HCT116 (cell line): ENCODE measurements at regions not wholly inside any gene's neighbourhood (a gene's known extent, or its start where the extent isn't known, plus 50 kb on each side); places are given as distances from the start of the nearest gene placed in this dataset.

ENCODE experiments used
- ATAC-seq: fragments of 200-7000 bp; cut with Tn5 transposase; 2 replicates; pipeline ENCODE4 v1.9.1; 2020; ENCODE audit warnings: mild to moderate bottlenecking, moderate library complexity
- BruUV-seq: library from RNA; stranded (reverse); fragments of 400-500 nt; replicated peaks from 2 replicates; lab custom pipeline; 2021; lab: Mats Ljungman, UMichigan
- CTCF ChIA-PET: fragments of 300-600 bp; sonication (Branson Sonifier 250); formaldehyde crosslinking; loops from one replicate; lab custom pipeline; 2021; ENCODE audit warnings: antibody characterized with exemption; lab: Charles Lee
- POLR2A ChIA-PET: fragments of 300-600, 350-600 bp; sonication (Branson Sonifier 250); formaldehyde crosslinking; loops from one replicate; lab custom pipeline; 2021; ENCODE audit warnings: antibody characterized with exemption; lab: Charles Lee
- RAD21 ChIA-PET, 2 experiments: fragments of 300-600 bp; sonication (Branson Sonifier 250); formaldehyde crosslinking; loops; one replicate each; lab custom pipeline; 2023; ENCODE audit warnings: low total read pairs in 2 of 2; ENCODE audit not compliant: uncharacterized antibody in 2 of 2, unreplicated experiment in 2 of 2, low non-redundant PET in 1 of 2; lab: Charles Lee
- DNase-seq: peaks from one replicate; pipeline ENCODE4 v3.0.0-alpha.2; 2010; ENCODE audit warnings: low read depth, low spot score
- H2AFZ ChIP-seq: fragments of 200-600 bp; shearing (Covaris generic), sonication (generic); 2 replicates; pipeline ENCODE4 v1.6.1; 2017; ENCODE audit warnings: low read depth, mixed run types, mixed read lengths, antibody characterized with exemption, low read length; ENCODE audit not compliant: poor library complexity, severe bottlenecking
- H3K27ac ChIP-seq: 2 replicates; pipeline ENCODE4 v1.5.1; 2012; ENCODE audit warnings: low read depth, low read length
- H3K27me3 ChIP-seq: fragments of 200-600 bp; sonication (generic); 2 replicates; pipeline ENCODE4 v1.6.1; 2016; ENCODE audit warnings: mixed run types, low read length, mixed read lengths; ENCODE audit not compliant: insufficient read depth
- H3K36me3 ChIP-seq, 2 experiments: fragments of 200-500 bp in 1 of 2; fragments of 200-600 bp in 1 of 2; sonication (Bioruptor generic) in 1 of 2; sonication (generic) in 1 of 2; 2 replicates each; pipeline versions ENCODE4 v1.5.1 to v1.6.1; 2014 to 2016; ENCODE audit warnings: low read length in 2 of 2, inconsistent platforms in 1 of 2, mixed read lengths in 1 of 2, mixed run types in 1 of 2; ENCODE audit not compliant: insufficient read depth in 2 of 2, control insufficient read depth in 1 of 2
- H3K4me1 ChIP-seq, 2 experiments: fragments of 200-600 bp in 1 of 2; sonication (generic) in 1 of 2; 2 replicates each; pipeline versions ENCODE4 v1.5.1 to v1.6.1; 2012 to 2017; ENCODE audit warnings: low read length in 2 of 2, inconsistent platforms in 1 of 2, mild to moderate bottlenecking in 1 of 2, mixed read lengths in 1 of 2, mixed run types in 1 of 2, moderate library complexity in 1 of 2; ENCODE audit not compliant: insufficient read depth in 2 of 2, control insufficient read depth in 1 of 2
- H3K4me2 ChIP-seq: fragments of 200-600 bp; sonication (generic); 2 replicates; pipeline ENCODE4 v1.6.1; 2017; ENCODE audit warnings: mixed run types, low read length, mixed read lengths
- H3K4me3 ChIP-seq, 2 experiments: fragments of 200-600 bp in 1 of 2; sonication (generic) in 1 of 2; replicated peaks in 1 of 2; 2 replicates each; pipeline ENCODE4 v1.5.1; 2011 to 2016; ENCODE audit warnings: low read length in 2 of 2, control low read depth in 1 of 2, low read depth in 1 of 2, mild to moderate bottlenecking in 1 of 2, mixed read lengths in 1 of 2, mixed run types in 1 of 2
- H3K79me2 ChIP-seq: fragments of 200-600 bp; sonication (generic); 2 replicates; pipeline ENCODE4 v1.6.1; 2017; ENCODE audit warnings: mild to moderate bottlenecking, mixed run types, low read length, moderate library complexity, mixed read lengths; ENCODE audit not compliant: insufficient read depth
- H3K9ac ChIP-seq: fragments of 200-600 bp; sonication (generic); 2 replicates; pipeline ENCODE4 v1.6.1; 2016; ENCODE audit warnings: low read length, mixed read lengths
- H3K9me2 ChIP-seq: fragments of 200-600 bp; sonication (generic), shearing (Covaris generic); 2 replicates; pipeline ENCODE4 v1.6.1; 2017; ENCODE audit warnings: mixed run types, mild to moderate bottlenecking, moderate library complexity; ENCODE audit not compliant: insufficient read depth
- H3K9me3 ChIP-seq, 2 experiments: fragments of 200-500 bp in 1 of 2; fragments of 200-600 bp in 1 of 2; sonication (Bioruptor generic) in 1 of 2; sonication (generic) in 1 of 2; 2 replicates each; pipeline ENCODE4 v1.6.1; 2014 to 2017; ENCODE audit warnings: low read length in 2 of 2, mixed read lengths in 2 of 2, inconsistent platforms in 1 of 2, low read depth in 1 of 2, mild to moderate bottlenecking in 1 of 2, mixed run types in 1 of 2, moderate library complexity in 1 of 2; ENCODE audit not compliant: control insufficient read depth in 1 of 2, insufficient read depth in 1 of 2
- H4K20me1 ChIP-seq: fragments of 200-600 bp; sonication (generic), shearing (Covaris generic); 2 replicates; pipeline ENCODE4 v1.6.1; 2017; ENCODE audit warnings: mixed run types, mild to moderate bottlenecking, moderate library complexity; ENCODE audit not compliant: insufficient read depth
- EZH2 ChIP-seq: fragments of 200-600 bp; sonication (generic); IDR thresholded peaks from 2 replicates; pipeline ENCODE4 v1.6.1; 2017; ENCODE audit warnings: antibody characterized with exemption, mixed run types
- POLR2AphosphoS5 ChIP-seq: IDR thresholded peaks from 2 replicates; pipeline ENCODE4 v1.6.1; 2011; ENCODE audit warnings: mild to moderate bottlenecking, low read depth, low read length, moderate library complexity
- YY1 ChIP-seq: IDR thresholded peaks from 2 replicates; pipeline ENCODE4 v1.6.1; 2011; ENCODE audit warnings: low read length, low read depth, moderate library complexity, mild to moderate bottlenecking; ENCODE audit not compliant: insufficient replicate concordance; ENCODE audit errors: extremely low read depth
- ZFX ChIP-seq: fragments of 450-650 bp; IDR thresholded peaks from 2 replicates; pipeline ENCODE4 v1.6.1; 2017
- intact Hi-C: fragments of 100-400 bp; cut with micrococcal nuclease; formaldehyde crosslinking; loops from 2 replicates; pipeline ENCODE4 v1.10.0; 2022
- TF ChIP-seq, protein P1 (sequence below): IDR thresholded peaks from 2 replicates; pipeline ENCODE4 v1.6.1; 2012
- TF ChIP-seq, protein P2 (sequence below): IDR thresholded peaks from 2 replicates; pipeline ENCODE4 v1.6.1; 2011; ENCODE audit warnings: mild to moderate bottlenecking, low read length, moderate library complexity; ENCODE audit not compliant: insufficient replicate concordance; ENCODE audit errors: extremely low read depth

DNA sequence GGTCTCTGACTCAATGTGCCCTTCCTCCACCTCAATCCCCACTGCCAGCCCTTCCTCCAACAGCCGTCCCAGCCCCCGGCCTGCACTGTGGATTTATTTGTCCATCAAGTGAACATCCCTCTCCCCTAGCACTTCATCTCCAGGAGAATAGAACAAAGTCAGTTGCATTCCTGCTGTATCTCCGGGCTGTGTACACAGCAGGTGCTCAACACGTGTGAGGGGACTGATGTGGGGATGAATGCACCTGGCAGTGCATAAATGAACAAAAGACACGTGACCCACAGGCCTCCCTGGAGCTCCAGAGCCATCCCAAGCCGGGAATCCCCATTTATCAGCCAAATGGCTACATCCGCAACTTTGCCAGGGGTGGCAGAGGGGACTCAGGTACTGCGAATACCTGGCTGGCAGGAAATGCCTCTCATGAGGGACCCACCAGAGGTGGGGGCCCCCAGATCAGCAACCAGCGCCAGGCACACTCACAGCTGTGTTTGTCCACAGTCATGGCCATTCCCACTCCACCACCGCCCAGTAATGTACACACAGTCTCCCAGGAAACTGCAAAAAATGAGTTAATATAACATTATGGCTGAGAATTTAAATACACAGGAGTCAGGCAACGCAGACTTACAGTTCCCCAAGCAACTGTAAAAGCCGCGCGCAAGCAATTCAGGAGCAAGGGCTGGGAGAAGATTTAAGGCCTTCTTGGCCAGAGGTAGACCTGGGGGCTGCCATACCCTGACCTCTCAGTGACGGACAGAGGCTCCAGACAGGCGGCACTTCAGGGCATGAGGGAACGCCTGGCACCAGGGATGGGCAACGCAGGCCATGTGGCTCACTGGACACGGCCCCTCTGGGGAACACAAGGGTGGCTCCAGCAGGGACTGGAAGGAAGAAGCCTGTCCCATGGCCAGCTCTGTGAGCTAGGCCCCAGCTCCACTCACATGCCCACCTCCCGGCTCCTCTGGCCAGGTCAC, 50.3 kb upstream of the TCF20 start:
- ATAC-seq = no peak
- Histone ChIP-seq H4K20me1 (no peaks in the 10 kb centered on the region), H3K4me3 (no peak overlapping the region), H3K9me2 (no peaks in the 10 kb centered on the region), H3K9me3 (no peaks in the 10 kb centered on the region), H3K79me2 (no peaks in the 10 kb centered on the region), H3K27me3 (no peaks in the 10 kb centered on the region), H3K4me2 (no peak overlapping the region), H3K4me1 (peaks cover 29 to 38% of the 10 kb centered on the region in 2 experiments), H3K9ac (no peak overlapping the region), H3K27ac (no peak overlapping the region), H2AFZ (no peak overlapping the region), H3K36me3 (no peaks in the 10 kb centered on the region)
- TF ChIP-seq ZFX = no peak
- TF ChIP-seq, protein P1, sequence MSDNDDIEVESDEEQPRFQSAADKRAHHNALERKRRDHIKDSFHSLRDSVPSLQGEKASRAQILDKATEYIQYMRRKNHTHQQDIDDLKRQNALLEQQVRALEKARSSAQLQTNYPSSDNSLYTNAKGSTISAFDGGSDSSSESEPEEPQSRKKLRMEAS = no peak
- TF ChIP-seq, protein P2, sequence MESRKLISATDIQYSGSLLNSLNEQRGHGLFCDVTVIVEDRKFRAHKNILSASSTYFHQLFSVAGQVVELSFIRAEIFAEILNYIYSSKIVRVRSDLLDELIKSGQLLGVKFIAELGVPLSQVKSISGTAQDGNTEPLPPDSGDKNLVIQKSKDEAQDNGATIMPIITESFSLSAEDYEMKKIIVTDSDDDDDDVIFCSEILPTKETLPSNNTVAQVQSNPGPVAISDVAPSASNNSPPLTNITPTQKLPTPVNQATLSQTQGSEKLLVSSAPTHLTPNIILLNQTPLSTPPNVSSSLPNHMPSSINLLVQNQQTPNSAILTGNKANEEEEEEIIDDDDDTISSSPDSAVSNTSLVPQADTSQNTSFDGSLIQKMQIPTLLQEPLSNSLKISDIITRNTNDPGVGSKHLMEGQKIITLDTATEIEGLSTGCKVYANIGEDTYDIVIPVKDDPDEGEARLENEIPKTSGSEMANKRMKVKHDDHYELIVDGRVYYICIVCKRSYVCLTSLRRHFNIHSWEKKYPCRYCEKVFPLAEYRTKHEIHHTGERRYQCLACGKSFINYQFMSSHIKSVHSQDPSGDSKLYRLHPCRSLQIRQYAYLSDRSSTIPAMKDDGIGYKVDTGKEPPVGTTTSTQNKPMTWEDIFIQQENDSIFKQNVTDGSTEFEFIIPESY = no peak
- TF ChIP-seq EZH2 = no peak
- no peak for TF ChIP-seq POLR2AphosphoS5
- TF ChIP-seq YY1 = no peak
- ChIA-PET RAD21 (no interaction called here), CTCF (no interaction called here), POLR2A (no interaction called here)
- no peak for DNase-seq
- intact Hi-C loops = no loop called here
- no TSS peak for BruUV-seq
